Colonic mucosa (tissue), 4 donors: ENCODE measurements at regions not wholly inside any gene's neighbourhood (a gene's known extent, or its start where the extent isn't known, plus 50 kb on each side); places are given as distances from the start of the nearest gene placed in this dataset.
"Not testable (repeated sequence)": the region's sequence is repeated elsewhere in the genome, so short reads cannot be mapped to it uniquely, and the experiment has no call there.

Source experiments
- DNase-seq: peaks from one replicate; pipeline ENCODE4 v3.0.0-alpha.2; 2020
- H3K27ac ChIP-seq: fragments of 200-600 bp; one replicate; pipeline ENCODE4 v1.8.0; 2021
- H3K27me3 ChIP-seq: fragments of 200-600 bp; one replicate; pipeline ENCODE4 v1.8.0; 2021
- H3K36me3 ChIP-seq: fragments of 200-600 bp; one replicate; pipeline ENCODE4 v1.8.0; 2021
- H3K4me1 ChIP-seq: fragments of 200-600 bp; one replicate; pipeline ENCODE4 v1.8.0; 2021; ENCODE audit warnings: mild to moderate bottlenecking
- H3K4me3 ChIP-seq: fragments of 200-600 bp; one replicate; pipeline ENCODE4 v1.8.0; 2021
- H3K9ac ChIP-seq, 2 donors: one replicate each; pipeline ENCODE4 v1.7.0; 2013; ENCODE audit warnings: control low read depth in 2 of 2, low read depth in 2 of 2, low read length in 2 of 2
- H3K9me3 ChIP-seq: fragments of 200-600 bp; one replicate; pipeline ENCODE4 v1.8.0; 2021
- CTCF ChIP-seq: fragments of 200-600 bp; IDR thresholded peaks from one replicate; pipeline ENCODE4 v1.8.0; 2022; ENCODE audit warnings: antibody characterized with exemption, mild to moderate bottlenecking
- intact Hi-C: fragments of 100-400 bp; cut with DNase I; formaldehyde crosslinking; loops from one replicate; pipeline ENCODE4 v1.14.1; 2022
- donor health status: healthy.
- donor health status: DM: no; HTN: no; CAD: no.
- donor health status: DM: no; HTN: no; CAD: no.

- H3K27ac ChIP-seq, result no peak overlapping the region
Measured at GRCh38 chr1:208731981-208732821, 488.0 kb upstream of the PLXNA2 start.

GRCh38 chr1:208737161-208737560, 493.0 kb upstream of the PLXNA2 start:
- H3K4me1 ChIP-seq, result no peaks in the 10 kb centered on the region
- H3K27me3 ChIP-seq, result no peaks in the 10 kb centered on the region
- H3K9ac ChIP-seq, result no peak overlapping the region
- no peak overlapping the region for H3K4me3 ChIP-seq
- H3K36me3 ChIP-seq, result no peaks in the 10 kb centered on the region
- intact Hi-C loops, result no loop called here
- no peak for TF ChIP-seq CTCF
- no peak overlapping the region for H3K27ac ChIP-seq
- no peaks in the 10 kb centered on the region for H3K9me3 ChIP-seq
- no peak for DNase-seq

More at GRCh38 chr1:208731981-208732821, 488.0 kb upstream of the PLXNA2 start:
- H3K27me3 ChIP-seq, result no peaks in the 10 kb centered on the region
- H3K4me3 ChIP-seq, result no peak overlapping the region
- no peak overlapping the region for H3K9ac ChIP-seq
- no peak for DNase-seq
- H3K4me1 ChIP-seq, result no peaks in the 10 kb centered on the region
- TF ChIP-seq CTCF, result no peak
- intact Hi-C loops, result no loop called here
- H3K9me3 ChIP-seq, result no peaks in the 10 kb centered on the region
- no peaks in the 10 kb centered on the region for H3K36me3 ChIP-seq

- no peaks in the 10 kb centered on the region for H3K36me3 ChIP-seq
- TF ChIP-seq CTCF, result no peak
- DNase-seq, result no peak
- H3K4me1 ChIP-seq, result no peaks in the 10 kb centered on the region
- H3K9me3 ChIP-seq, result no peaks in the 10 kb centered on the region
- intact Hi-C loops, result no loop called here
- no peak overlapping the region for H3K27ac ChIP-seq
- no peak overlapping the region for H3K9ac ChIP-seq
- no peak overlapping the region for H3K4me3 ChIP-seq
- no peaks in the 10 kb centered on the region for H3K27me3 ChIP-seq
Measured at GRCh38 chr1:208737922-208738321, 493.7 kb upstream of the PLXNA2 start.

DNA sequence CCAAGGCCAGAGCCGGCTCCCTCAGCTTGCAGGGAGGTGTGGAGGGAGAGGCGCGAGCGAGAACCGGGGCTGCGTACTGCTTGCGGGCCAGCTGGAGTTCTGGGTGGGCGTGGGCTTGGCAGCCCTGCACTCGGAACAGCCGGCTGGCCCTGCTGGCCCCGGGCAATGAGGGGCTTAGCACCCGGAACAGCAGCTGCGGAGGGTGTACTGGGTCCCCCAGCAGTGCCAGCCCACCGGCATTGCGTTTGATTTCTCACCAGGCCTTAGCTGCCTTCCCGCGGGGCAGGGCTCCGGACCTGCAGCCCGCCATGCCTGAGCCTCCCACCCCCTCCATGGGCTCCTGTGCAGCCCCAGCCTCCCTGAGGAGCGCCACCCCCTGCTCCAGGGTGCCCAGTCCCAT, 495.5 kb upstream of the PLXNA2 start:
- H3K4me3 ChIP-seq, H3K4me1 ChIP-seq, H3K27me3 ChIP-seq, H3K27ac ChIP-seq, intact Hi-C loops, DNase-seq, H3K9me3 ChIP-seq, H3K9ac ChIP-seq, H3K36me3 ChIP-seq: not testable (repeated sequence)

DNA sequence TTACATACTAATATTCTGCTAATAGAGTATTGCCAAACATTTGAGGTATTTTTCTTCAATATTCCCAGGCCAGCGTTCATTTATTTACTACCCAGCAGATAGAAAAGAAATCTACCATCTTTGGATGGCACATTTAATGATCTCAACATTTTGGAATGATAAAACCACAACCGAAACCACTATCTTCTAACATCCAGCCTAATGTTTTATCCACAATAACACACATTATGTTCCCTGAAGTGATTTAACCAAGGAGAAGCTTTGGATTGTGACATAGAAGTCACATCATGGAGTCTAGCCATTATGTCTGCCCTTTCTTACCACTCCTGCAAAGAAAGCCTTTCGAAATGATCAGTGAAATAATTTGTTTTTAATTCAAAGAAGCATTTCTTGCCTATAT, 497.1 kb upstream of the PLXNA2 start:
- H3K9ac ChIP-seq, result no peak overlapping the region
- H3K9me3 ChIP-seq, result no peaks in the 10 kb centered on the region
- H3K4me3 ChIP-seq, result no peak overlapping the region
- no peaks in the 10 kb centered on the region for H3K4me1 ChIP-seq
- DNase-seq, result no peak
- no peak for TF ChIP-seq CTCF
- no peak overlapping the region for H3K27ac ChIP-seq
- intact Hi-C loops, result no loop called here
- no peaks in the 10 kb centered on the region for H3K36me3 ChIP-seq
- H3K27me3 ChIP-seq, result no peaks in the 10 kb centered on the region

- Histone ChIP-seq H3K27ac (no peak overlapping the region), H3K27me3 (no peaks in the 10 kb centered on the region), H3K4me1 (no peaks in the 10 kb centered on the region), H3K4me3 (no peak overlapping the region), H3K36me3 (no peaks in the 10 kb centered on the region), H3K9ac (no peak overlapping the region), H3K9me3 (no peaks in the 10 kb centered on the region)
- no peak for DNase-seq
- no peak for TF ChIP-seq CTCF
- intact Hi-C loops, result no loop called here
Measured at GRCh38 chr1:208743361-208743760, 499.2 kb upstream of the PLXNA2 start.
